DOHH2 (cell line): ENCODE measurements at regions not wholly inside any gene's neighbourhood (a gene's known extent, or its start where the extent isn't known, plus 50 kb on each side); places are given as distances from the start of the nearest gene placed in this dataset.

ENCODE experiments used
- H3F3A ChIP-seq: fragments of 200-600 bp; sonication (generic), shearing (Covaris generic); 2 replicates; pipeline ENCODE4 v1.6.0; 2016; ENCODE audit warnings: antibody characterized with exemption, mild to moderate bottlenecking; ENCODE audit not compliant: control insufficient read depth, insufficient read depth
- H3K27ac ChIP-seq: fragments of 200-600 bp; sonication (generic); 2 replicates; pipeline ENCODE4 v1.5.1; 2014; ENCODE audit warnings: low read depth, mild to moderate bottlenecking, low read length, moderate library complexity
- H3K27me3 ChIP-seq: fragments of 200-600 bp; sonication (generic); 2 replicates; pipeline ENCODE4 v1.6.1; 2014; ENCODE audit warnings: mild to moderate bottlenecking, low read length, mixed read lengths; ENCODE audit not compliant: control insufficient read depth
- H3K36me3 ChIP-seq: fragments of 200-600 bp; sonication (generic); 2 replicates; pipeline ENCODE4 v1.6.1; 2014; ENCODE audit warnings: mild to moderate bottlenecking, low read length, moderate library complexity, mixed read lengths; ENCODE audit not compliant: control insufficient read depth
- H3K4me1 ChIP-seq: fragments of 200-600 bp; sonication (generic); 2 replicates; pipeline ENCODE4 v1.6.1; 2014; ENCODE audit warnings: mild to moderate bottlenecking, low read length, mixed read lengths; ENCODE audit not compliant: control insufficient read depth
- H3K4me2 ChIP-seq: fragments of 200-600 bp; sonication (generic); 2 replicates; pipeline ENCODE4 v1.6.0; 2014; ENCODE audit warnings: mild to moderate bottlenecking, low read length, moderate library complexity
- H3K4me3 ChIP-seq: fragments of 200-600 bp; sonication (generic); 2 replicates; pipeline ENCODE4 v1.5.1; 2014; ENCODE audit warnings: mild to moderate bottlenecking, low read length, mixed read lengths
- H3K79me2 ChIP-seq: fragments of 200-600 bp; sonication (generic); 2 replicates; pipeline ENCODE4 v1.6.1; 2014; ENCODE audit warnings: mild to moderate bottlenecking, low read length, mixed read lengths; ENCODE audit not compliant: control insufficient read depth
- H3K9me2 ChIP-seq: fragments of 200-600 bp; sonication (generic); replicated peaks from 2 replicates; pipeline ENCODE4 v1.6.1; 2014; ENCODE audit warnings: mild to moderate bottlenecking, low read length, mixed read lengths; ENCODE audit not compliant: control insufficient read depth
- H3K9me3 ChIP-seq: fragments of 200-600 bp; sonication (generic); 2 replicates; pipeline ENCODE4 v1.6.1; 2014; ENCODE audit warnings: antibody characterized with exemption, low read length, mixed read lengths; ENCODE audit not compliant: control insufficient read depth, insufficient read depth
- H4K20me1 ChIP-seq: fragments of 200-600 bp; sonication (generic); 2 replicates; pipeline ENCODE4 v1.6.0; 2014; ENCODE audit warnings: low read depth, mild to moderate bottlenecking, antibody characterized with exemption, low read length, moderate library complexity; ENCODE audit not compliant: control insufficient read depth, insufficient read depth
- EZH2phosphoT487 ChIP-seq: fragments of 200-600 bp; sonication (generic); IDR thresholded peaks from 2 replicates; pipeline ENCODE4 v1.6.1; 2017; ENCODE audit warnings: borderline replicate concordance, mild to moderate bottlenecking, antibody characterized with exemption, low read length, moderate library complexity, mixed read lengths
- TF ChIP-seq, protein P1 (sequence below): fragments of 200-600 bp; sonication (generic); IDR thresholded peaks from one replicate; pipeline ENCODE4 v1.5.1; 2014; ENCODE audit warnings: antibody characterized with exemption, mild to moderate bottlenecking, low read depth, low read length; ENCODE audit not compliant: poor library complexity, severe bottlenecking

DNA sequence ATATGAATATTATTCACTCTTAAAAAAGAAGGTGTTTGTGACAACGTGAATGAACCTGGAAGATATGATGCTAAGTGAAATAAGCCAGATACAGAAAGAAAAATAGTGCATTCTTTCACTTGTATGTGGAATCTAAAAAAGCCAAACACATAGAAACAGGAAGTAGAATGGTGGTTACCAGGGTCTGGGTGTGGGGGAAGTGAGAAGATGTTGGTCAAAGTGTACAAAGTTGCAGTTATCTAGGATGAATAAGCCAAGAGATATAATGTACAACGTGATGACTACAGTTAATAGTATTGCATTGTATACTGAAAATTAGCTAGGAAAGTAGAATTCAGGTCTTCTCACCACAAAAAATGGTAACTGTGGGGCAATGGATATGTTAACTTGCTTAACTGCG is 151.1 kb upstream of the HCRTR2 start:
- no peaks in the 10 kb centered on the region for H3K9me3 ChIP-seq
- H4K20me1 ChIP-seq, result no peaks in the 10 kb centered on the region
- H3K79me2 ChIP-seq, result no peaks in the 10 kb centered on the region
- no peak overlapping the region for H3K27ac ChIP-seq
- no peaks in the 10 kb centered on the region for H3K36me3 ChIP-seq
- H3K4me1 ChIP-seq, result no peaks in the 10 kb centered on the region
- no peaks in the 10 kb centered on the region for H3K9me2 ChIP-seq
- no peak overlapping the region for H3K4me2 ChIP-seq
- H3F3A ChIP-seq, result no peaks in the 10 kb centered on the region
- no peak overlapping the region for H3K4me3 ChIP-seq
- TF ChIP-seq, protein P1, sequence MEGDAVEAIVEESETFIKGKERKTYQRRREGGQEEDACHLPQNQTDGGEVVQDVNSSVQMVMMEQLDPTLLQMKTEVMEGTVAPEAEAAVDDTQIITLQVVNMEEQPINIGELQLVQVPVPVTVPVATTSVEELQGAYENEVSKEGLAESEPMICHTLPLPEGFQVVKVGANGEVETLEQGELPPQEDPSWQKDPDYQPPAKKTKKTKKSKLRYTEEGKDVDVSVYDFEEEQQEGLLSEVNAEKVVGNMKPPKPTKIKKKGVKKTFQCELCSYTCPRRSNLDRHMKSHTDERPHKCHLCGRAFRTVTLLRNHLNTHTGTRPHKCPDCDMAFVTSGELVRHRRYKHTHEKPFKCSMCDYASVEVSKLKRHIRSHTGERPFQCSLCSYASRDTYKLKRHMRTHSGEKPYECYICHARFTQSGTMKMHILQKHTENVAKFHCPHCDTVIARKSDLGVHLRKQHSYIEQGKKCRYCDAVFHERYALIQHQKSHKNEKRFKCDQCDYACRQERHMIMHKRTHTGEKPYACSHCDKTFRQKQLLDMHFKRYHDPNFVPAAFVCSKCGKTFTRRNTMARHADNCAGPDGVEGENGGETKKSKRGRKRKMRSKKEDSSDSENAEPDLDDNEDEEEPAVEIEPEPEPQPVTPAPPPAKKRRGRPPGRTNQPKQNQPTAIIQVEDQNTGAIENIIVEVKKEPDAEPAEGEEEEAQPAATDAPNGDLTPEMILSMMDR, result no peak
- no peak for TF ChIP-seq EZH2phosphoT487
- no peaks in the 10 kb centered on the region for H3K27me3 ChIP-seq

DNA sequence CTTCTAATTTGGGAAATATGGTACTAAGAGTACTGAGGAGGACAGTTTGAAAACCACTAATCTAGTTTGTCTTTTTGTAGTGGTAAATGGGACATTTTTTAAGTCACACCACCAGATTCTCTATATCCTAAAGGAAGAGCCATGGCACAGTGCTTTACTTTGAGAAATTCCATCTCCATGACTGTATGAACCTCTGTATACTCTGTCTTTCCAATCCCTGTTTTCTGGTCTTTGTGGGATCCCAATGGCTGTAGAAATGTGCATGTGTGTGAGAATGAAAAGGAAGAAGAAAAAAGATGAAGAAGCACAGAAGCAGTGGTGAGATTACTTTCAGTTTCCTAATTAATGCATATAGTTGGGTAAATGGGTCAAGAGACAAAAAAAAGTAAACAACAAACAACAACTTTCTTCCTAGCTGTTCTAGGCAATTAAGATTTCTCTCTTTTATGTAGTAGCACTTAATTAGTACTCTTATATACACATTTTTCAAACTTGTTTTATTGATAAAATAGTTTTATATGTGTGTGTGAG is 141.2 kb upstream of the HCRTR2 start:
- H3K9me3 ChIP-seq, result no peaks in the 10 kb centered on the region
- no peaks in the 10 kb centered on the region for H4K20me1 ChIP-seq
- no peaks in the 10 kb centered on the region for H3F3A ChIP-seq
- no peaks in the 10 kb centered on the region for H3K27me3 ChIP-seq
- TF ChIP-seq EZH2phosphoT487, result no peak
- TF ChIP-seq, protein P1, result no peak
- H3K4me2 ChIP-seq, result no peak overlapping the region
- H3K27ac ChIP-seq, result no peak overlapping the region
- H3K79me2 ChIP-seq, result no peaks in the 10 kb centered on the region
- no peaks in the 10 kb centered on the region for H3K4me1 ChIP-seq
- H3K9me2 ChIP-seq, result no peaks in the 10 kb centered on the region
- H3K4me3 ChIP-seq, result no peak overlapping the region
- H3K36me3 ChIP-seq, result no peaks in the 10 kb centered on the region

DNA sequence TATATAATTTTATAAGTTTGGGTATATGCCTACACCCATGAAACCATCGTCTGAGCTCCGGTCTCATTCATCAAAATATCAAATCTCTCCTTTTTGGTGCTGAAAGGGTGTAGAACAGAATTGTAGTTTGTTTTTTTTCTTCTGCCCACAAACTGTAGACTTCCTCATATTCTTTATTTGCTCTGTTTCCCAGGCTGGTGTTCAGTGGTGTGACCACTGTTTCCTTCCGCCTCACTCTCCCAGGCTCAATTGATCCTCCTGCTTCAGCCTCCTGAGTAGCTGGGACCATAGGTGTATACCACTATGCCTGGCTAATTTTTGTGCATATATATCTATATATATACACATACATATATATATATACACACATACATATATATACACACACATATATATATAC is 139.6 kb upstream of the HCRTR2 start:
- Histone ChIP-seq H3K27me3 (no peaks in the 10 kb centered on the region), H3K4me1 (no peaks in the 10 kb centered on the region), H4K20me1 (no peaks in the 10 kb centered on the region), H3K4me3 (no peak overlapping the region), H3K36me3 (no peaks in the 10 kb centered on the region), H3K27ac (no peak overlapping the region), H3K9me2 (no peaks in the 10 kb centered on the region), H3F3A (no peaks in the 10 kb centered on the region), H3K9me3 (no peaks in the 10 kb centered on the region), H3K4me2 (no peak overlapping the region), H3K79me2 (no peaks in the 10 kb centered on the region)
- no peak for TF ChIP-seq EZH2phosphoT487
- TF ChIP-seq, protein P1, result no peak
